ENCODE measurements at regions not wholly inside any gene's neighbourhood (a gene's known extent, or its start where the extent isn't known, plus 50 kb on each side); places are given as distances from the start of the nearest gene placed in this dataset.
"Not testable (repeated sequence)": the region's sequence is repeated elsewhere in the genome, so short reads cannot be mapped to it uniquely, and the experiment has no call there.

DNA sequence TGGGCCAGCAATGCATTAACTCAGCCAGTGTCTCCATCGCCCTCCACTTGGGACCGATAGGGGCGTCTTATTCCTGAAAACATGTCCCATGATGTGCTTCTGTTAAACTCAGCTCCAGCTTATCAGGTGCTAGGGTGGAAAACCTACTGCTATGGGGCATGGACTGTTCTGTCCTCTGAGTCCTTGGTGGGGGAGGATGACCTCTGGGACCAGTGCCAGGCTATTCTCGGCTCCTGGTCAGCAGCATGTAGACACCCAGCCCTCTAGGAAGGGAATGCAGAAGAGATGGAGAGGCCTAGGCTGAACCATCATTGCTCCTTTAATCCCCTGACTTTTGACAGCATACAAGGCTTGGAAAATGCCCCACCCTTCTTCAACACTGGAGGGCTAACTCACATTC lies 486.2 kb downstream of the MED13L start:
- TF ChIP-seq, protein P1, sequence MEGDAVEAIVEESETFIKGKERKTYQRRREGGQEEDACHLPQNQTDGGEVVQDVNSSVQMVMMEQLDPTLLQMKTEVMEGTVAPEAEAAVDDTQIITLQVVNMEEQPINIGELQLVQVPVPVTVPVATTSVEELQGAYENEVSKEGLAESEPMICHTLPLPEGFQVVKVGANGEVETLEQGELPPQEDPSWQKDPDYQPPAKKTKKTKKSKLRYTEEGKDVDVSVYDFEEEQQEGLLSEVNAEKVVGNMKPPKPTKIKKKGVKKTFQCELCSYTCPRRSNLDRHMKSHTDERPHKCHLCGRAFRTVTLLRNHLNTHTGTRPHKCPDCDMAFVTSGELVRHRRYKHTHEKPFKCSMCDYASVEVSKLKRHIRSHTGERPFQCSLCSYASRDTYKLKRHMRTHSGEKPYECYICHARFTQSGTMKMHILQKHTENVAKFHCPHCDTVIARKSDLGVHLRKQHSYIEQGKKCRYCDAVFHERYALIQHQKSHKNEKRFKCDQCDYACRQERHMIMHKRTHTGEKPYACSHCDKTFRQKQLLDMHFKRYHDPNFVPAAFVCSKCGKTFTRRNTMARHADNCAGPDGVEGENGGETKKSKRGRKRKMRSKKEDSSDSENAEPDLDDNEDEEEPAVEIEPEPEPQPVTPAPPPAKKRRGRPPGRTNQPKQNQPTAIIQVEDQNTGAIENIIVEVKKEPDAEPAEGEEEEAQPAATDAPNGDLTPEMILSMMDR (IDR thresholded peaks at IDR 0.05; ENCODE audit: low read depth, low read length): no peak
- DNase-seq (ENCODE audit: low read depth in 2 of 2): no peak
- no peak overlapping the region for H3K4me3 ChIP-seq (replicated peaks in 1 of 2; ENCODE audit: low read depth in 2 of 2, low read length in 2 of 2)

DNA sequence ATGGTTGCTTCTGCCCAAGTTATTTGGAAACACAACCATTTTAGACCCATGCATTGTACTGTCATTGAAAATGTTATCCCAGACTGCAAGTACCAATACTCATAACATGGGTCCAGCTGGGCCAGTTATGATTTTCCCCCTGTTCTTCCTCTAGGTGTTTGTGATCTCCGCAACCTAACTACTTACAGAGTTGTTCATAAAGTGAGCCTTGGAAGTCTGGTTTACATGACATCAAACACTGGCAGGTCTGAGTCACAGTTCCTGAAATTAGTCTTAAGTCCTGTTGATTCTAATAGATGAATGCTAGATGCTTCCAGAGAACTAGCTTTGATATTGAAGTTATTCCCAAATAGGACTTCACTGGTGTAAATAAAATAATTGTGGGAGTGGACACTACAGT lies 487.0 kb downstream of the MED13L start:
- no peak overlapping the region for H3K4me3 ChIP-seq (replicated peaks in 1 of 2; ENCODE audit: low read depth in 2 of 2, low read length in 2 of 2)
- TF ChIP-seq, protein P1 (IDR thresholded peaks at IDR 0.05; ENCODE audit: low read depth, low read length): no peak
- DNase-seq (ENCODE audit: low read depth in 2 of 2): no peak

DNA sequence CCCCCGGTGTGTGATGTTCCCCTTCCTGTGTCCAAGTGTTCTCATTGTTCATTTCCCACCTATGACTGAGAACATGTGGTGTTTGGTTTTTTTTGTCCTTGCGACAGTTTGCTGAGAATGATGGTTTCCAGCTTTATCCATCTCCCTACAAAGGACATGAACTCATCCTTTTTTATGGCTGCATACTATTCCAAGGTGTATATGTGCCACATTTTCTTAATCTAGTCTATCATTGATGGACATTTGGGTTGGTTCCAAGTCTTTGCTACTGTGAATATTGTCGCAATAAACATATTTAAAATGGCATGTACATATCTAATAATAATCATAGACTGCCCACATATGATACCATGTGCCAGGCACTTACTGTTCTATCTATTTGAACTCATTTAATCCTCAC lies 491.0 kb downstream of the MED13L start:
- DNase-seq (ENCODE audit: low read depth in 2 of 2); H3K4me3 ChIP-seq (replicated peaks in 1 of 2; ENCODE audit: low read depth in 2 of 2, low read length in 2 of 2): not testable (repeated sequence)

DNA sequence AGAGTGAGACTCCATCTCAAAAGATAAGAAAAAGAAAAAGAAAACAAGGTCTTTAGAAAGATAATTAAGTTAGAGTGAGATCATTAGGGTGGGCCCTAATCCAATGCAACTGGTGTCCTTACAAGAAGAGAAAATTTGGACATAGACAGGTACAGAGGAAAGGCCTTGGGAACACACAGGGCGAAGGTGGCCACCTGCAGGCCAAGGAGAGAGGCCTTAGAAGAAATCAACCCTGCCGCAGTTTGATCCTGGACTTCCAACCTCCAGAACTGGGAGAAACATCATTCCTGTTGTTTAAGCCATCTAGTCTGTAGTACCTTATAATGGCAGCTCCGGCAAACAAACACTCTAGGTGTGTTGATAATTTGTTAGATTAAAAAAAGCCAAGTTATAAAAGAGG lies 491.9 kb downstream of the MED13L start:
- no peak overlapping the region for H3K4me3 ChIP-seq (replicated peaks in 1 of 2; ENCODE audit: low read depth in 2 of 2, low read length in 2 of 2)
- no peak for DNase-seq (ENCODE audit: low read depth in 2 of 2)
- TF ChIP-seq, protein P1 (IDR thresholded peaks at IDR 0.05; ENCODE audit: low read depth, low read length): no peak

DNA sequence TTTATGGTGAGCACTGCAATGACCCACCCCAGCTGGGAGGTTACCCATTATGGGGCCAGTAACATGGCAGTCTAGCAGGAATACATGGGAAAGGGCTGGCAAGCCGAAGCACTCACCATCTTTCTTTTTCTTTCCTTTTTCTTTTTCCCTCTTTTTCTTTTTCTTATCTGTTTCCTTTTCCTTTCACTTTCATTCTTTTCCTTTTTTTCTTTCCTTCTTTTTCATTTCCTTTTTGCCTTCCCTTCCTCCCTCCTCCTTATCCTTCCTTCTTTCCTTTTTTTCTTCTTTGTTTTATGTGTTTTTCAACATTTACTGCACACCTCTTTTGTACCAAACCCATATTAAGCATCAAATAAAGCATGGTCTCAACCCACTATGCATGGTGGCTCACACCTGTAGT lies 501.1 kb downstream of the MED13L start:
- TF ChIP-seq, protein P1 (IDR thresholded peaks at IDR 0.05; ENCODE audit: low read depth, low read length): no peak
- no peak for DNase-seq (ENCODE audit: low read depth in 2 of 2)
- no peak overlapping the region for H3K4me3 ChIP-seq (replicated peaks in 1 of 2; ENCODE audit: low read depth in 2 of 2, low read length in 2 of 2)

DNA sequence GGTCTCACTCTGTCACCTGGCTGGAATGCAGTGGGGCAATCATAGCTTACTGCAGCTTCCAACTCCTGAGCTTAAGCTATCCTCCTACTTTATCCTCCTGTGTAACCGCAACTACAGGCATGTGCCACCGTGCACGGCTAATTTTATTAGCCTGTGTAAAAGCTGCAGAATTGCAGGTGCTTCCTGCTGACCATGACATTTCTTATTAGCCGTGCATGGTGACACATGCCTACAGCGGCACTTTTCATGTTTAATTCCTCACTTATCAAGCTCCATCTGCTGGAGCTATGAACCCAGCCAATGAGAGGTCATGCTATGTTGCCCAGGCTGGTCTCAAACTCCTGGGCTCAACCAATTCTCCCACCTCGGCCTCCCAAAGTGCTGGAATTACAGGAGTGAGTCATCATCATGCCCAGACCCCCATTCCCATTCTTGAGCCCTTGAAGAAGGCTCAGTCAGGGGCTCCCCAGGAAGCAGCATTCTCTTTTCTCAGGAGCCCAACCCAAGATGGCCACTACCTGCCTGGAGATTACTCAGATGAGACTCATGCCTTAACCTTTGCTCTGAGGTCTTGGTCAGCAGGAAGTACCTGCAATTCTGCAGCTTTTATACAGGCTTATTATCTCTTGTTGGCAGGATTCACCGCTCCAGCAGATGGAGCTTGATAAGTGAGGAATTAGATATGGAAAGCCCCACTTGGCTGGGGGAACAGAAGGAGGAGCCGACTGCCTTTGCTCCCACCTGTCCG lies 503.2 kb downstream of the MED13L start:
- TF ChIP-seq, protein P1 (IDR thresholded peaks at IDR 0.05; ENCODE audit: low read depth, low read length): no peak
- DNase-seq (ENCODE audit: low read depth in 2 of 2): no peak

DNA sequence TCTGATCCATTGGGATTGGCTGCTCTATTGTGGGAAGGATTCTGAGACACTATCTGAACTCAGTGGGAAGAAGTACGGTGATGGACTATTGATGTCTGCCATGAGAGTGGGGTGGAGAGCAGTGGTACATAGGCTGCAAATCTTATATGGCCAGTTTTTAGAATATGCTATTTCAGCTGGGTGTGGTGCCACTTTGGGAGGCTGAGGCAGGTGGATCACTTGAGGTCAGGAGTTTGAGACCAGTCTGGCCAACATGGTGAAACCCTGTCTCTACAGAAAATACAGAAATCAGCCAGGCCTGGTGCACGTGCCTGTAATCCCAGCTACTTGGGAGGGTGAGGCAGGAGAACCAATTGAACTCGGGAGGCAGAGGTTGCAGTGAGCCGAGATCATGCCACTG lies 505.9 kb downstream of the MED13L start:
- no peak for DNase-seq (ENCODE audit: low read depth in 2 of 2)
- H3K4me3 ChIP-seq (replicated peaks in 1 of 2; ENCODE audit: low read depth in 2 of 2, low read length in 2 of 2): no peak overlapping the region
- TF ChIP-seq, protein P1 (IDR thresholded peaks at IDR 0.05; ENCODE audit: low read depth, low read length): no peak

More for the DNA sequence above, 503.2 kb downstream of the MED13L start:
- no peak overlapping the region for H3K4me3 ChIP-seq (replicated peaks in 1 of 2; ENCODE audit: low read depth in 2 of 2, low read length in 2 of 2)
